B cell (primary cell): ENCODE measurements at regions not wholly inside any gene's neighbourhood (a gene's known extent, or its start where the extent isn't known, plus 50 kb on each side); places are given as distances from the start of the nearest gene placed in this dataset.

ENCODE experiments used
- EZH2 ChIP-seq: IDR thresholded peaks from 2 replicates; pipeline ENCODE4 v1.6.1; 2012; ENCODE audit warnings: borderline replicate concordance, low read depth, mild to moderate bottlenecking, moderate library complexity, low read length; ENCODE audit not compliant: insufficient read depth, poor library complexity, severe bottlenecking
- TF ChIP-seq, protein P1 (sequence below): fragments of 200-600 bp; IDR thresholded peaks from one replicate; pipeline ENCODE4 v1.8.0; 2022; ENCODE audit warnings: antibody characterized with exemption, mild to moderate bottlenecking

DNA sequence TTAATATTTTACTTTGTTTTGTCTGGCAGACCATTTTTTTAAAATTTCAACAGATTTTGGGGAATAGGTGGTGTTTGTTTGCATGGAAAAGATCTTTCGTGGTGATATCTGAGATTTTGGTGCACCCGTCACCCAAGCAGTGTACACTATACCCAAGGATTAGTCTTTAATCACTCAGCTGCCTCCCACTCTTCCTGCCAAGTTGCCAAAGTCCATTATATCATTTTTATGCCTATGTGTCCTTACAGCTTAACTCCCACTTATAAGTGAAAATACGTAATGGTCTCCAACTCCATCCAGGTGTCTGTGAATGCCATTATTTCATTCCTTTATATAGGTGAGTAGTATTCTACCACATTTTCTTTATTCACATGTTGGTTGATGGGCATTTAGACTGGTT is 281.7 kb upstream of the GK2 start:
- TF ChIP-seq, protein P1, sequence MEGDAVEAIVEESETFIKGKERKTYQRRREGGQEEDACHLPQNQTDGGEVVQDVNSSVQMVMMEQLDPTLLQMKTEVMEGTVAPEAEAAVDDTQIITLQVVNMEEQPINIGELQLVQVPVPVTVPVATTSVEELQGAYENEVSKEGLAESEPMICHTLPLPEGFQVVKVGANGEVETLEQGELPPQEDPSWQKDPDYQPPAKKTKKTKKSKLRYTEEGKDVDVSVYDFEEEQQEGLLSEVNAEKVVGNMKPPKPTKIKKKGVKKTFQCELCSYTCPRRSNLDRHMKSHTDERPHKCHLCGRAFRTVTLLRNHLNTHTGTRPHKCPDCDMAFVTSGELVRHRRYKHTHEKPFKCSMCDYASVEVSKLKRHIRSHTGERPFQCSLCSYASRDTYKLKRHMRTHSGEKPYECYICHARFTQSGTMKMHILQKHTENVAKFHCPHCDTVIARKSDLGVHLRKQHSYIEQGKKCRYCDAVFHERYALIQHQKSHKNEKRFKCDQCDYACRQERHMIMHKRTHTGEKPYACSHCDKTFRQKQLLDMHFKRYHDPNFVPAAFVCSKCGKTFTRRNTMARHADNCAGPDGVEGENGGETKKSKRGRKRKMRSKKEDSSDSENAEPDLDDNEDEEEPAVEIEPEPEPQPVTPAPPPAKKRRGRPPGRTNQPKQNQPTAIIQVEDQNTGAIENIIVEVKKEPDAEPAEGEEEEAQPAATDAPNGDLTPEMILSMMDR, result no peak
- no peak for TF ChIP-seq EZH2
